HG02678 (cell line): ENCODE measurements at regions not wholly inside any gene's neighbourhood (a gene's known extent, or its start where the extent isn't known, plus 50 kb on each side); places are given as distances from the start of the nearest gene placed in this dataset.
"Not testable (repeated sequence)": the region's sequence is repeated elsewhere in the genome, so short reads cannot be mapped to it uniquely, and the experiment has no call there.

ENCODE experiments used
- ATAC-seq: cut with Tn5 transposase; IDR thresholded peaks from one replicate; pipeline ENCODE4 v1.9.1; 2021; ENCODE audit warnings: mild to moderate bottlenecking, moderate library complexity; ENCODE audit not compliant: unreplicated experiment

DNA sequence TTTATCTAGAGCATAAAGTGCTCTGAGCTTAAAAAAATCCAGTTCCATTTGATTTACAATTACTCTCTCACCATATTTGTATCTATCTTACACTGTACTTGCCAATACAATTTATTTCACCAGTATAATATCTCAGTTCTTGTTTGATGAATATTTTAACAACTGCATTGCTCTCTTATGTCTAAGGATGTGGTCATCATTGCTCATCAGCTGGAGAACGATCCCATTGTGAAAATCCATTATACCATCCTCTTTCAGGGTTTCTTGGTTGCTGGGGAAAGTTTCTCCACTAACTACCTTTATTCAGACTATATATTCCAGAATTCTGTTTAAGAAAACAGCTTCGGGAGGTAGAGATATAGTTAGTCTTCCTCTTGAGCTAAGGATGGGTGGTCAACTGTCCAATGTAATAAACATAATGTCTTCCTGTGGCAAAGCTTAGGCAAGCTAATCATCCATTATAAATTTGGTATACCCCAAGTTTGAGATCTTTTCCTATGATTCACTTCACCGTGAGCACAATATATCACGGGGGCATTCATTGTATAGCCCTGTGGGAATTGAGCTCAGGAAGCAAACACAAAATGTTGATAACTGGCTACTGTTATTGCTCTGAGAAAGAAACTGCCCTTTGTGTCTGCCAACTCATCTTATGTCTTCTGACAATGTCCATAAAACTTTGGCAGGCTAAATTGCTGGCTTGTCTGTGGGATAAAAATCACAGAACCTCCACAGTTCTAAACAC lies 2361.9 kb downstream of the ARAP2 start:
- no peak for ATAC-seq

GRCh38 chr4:33883111-33883510 lies 2361.2 kb downstream of the ARAP2 start:
- no peak for ATAC-seq

DNA sequence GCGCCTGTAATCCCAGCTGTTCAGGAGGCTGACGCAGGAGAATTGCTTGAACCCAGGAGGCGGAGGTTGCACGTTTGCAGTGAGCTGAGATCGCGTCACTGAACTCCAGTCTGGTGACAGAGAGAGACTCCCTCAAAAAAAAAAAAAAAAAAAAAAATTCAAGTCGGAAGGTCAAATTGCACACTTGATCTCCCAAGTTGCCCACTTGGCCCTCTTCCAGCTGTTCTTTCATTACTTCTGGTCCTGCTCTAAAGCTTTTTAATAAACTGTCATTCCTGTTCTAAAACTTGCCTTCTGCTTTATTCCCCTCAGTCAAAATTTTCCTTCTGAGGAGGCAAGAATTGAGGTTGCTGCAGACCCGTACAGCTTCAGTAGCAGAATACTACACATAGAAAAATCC lies 2358.0 kb downstream of the ARAP2 start:
- no peak for ATAC-seq

DNA sequence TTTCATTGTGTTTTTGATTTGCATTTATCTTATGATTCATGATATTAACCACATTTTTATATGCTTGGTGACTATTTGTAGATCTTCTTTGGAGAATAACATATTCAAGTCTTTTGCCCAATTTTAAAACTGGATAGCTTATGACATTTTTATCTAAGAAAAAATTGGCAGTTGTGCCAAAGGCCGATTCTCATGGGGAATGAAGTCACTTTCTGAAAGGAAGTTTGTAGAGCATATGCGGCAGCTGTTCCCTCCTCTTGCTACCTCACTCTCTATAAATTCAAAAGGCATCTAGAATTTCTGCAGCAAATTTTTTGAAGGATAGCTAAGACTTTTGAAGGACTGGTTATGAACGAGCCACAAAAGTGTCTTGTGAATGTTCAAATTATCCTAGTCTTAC lies 2353.5 kb downstream of the ARAP2 start:
- ATAC-seq = no peak

DNA sequence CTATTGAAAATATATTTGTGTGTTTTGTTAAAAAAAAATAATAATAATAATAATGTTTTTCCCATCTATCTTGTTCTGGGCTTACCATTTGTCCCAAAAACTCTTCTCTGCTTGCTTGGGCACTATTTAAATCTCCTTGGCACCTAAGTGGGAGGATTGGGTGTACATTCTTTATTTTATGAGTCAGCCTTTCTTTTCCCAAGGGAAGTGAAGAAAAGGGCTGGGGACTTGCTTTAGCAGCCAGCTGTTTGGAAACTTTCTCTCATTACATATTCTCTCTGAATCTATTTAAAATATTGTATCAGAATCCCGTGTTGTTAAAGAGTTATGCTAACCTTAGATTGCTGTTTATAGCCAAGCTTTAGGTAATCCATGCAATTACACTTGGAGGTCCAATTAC lies 2332.4 kb downstream of the ARAP2 start:
- ATAC-seq = no peak

DNA sequence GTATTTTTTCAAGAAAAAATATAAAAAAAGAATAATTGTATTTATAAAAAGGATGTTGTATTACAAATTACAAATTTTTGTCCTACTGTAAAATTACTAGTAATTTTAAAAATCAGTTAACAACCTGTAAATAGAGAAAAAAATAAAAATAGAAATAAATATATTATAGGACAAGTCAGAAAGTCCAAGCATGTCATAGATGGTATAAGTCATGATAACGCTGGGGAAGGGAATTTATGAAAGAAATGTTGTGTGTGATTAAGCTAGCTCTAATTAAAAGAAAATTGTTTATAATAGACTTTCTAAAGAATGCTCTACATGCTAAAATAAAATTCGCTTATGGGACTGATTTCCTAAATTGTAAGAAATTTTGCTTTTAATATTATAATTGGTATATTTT lies 2329.9 kb downstream of the ARAP2 start:
- ATAC-seq = no peak

GRCh38 chr4:33923469-33923868 lies 2320.8 kb downstream of the ARAP2 start:
- no peak for ATAC-seq

GRCh38 chr4:33924239-33924638 lies 2320.1 kb downstream of the ARAP2 start:
- no peak for ATAC-seq

GRCh38 chr4:33924811-33925210 lies 2319.5 kb downstream of the ARAP2 start:
- no peak for ATAC-seq

DNA sequence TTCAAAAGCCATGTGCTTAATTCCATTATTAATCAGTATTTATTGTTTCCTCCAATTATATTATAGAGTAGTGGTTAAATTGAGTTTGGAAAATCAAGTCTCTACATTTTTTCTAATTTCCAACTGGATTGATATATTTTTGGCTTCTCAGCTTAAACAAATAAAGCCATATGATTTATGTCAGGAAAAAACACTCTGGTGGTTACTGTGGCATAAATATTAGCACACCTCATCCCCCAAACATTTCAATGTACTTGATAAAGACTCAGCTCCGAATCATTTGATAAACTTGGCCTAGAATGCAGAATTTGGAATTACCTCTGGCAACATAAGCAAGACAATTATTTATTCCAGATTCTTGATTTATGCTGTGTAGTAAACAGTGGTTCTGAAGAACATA lies 2313.8 kb downstream of the ARAP2 start:
- ATAC-seq = no peak

- ATAC-seq = no peak
Observed at GRCh38 chr4:33931026-33931425, 2313.3 kb downstream of the ARAP2 start.

- no peak for ATAC-seq
Observed at GRCh38 chr4:33940281-33940680, 2304.0 kb downstream of the ARAP2 start.

GRCh38 chr4:33941854-33942253 lies 2302.5 kb downstream of the ARAP2 start:
- ATAC-seq = no peak

DNA sequence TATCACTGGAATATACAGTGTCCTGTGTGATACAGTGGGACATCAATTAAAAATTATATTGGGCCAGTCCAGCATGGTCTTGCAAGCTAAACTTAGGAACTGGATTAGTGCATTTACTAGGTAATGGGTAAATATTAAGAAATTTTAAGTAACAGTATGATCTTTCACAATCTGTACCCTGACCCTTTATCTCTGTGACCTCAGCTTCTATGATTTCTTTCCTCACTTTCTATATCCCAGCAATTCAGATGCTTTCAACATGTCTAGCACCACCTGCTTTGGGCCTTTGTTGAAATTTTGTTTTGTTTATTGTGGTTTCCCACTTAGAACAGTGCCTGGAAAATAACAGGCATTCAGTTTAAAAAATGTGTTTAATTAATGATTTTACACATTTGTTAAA lies 2295.4 kb downstream of the ARAP2 start:
- ATAC-seq = no peak

GRCh38 chr4:33953848-33954247 lies 2290.5 kb downstream of the ARAP2 start:
- ATAC-seq = not testable (repeated sequence)

GRCh38 chr4:33954759-33955158 lies 2289.6 kb downstream of the ARAP2 start:
- no peak for ATAC-seq

- ATAC-seq = no peak
Observed at GRCh38 chr4:33959519-33959918, 2284.8 kb downstream of the ARAP2 start.

GRCh38 chr4:33961761-33962160 lies 2282.6 kb downstream of the ARAP2 start:
- ATAC-seq = no peak

DNA sequence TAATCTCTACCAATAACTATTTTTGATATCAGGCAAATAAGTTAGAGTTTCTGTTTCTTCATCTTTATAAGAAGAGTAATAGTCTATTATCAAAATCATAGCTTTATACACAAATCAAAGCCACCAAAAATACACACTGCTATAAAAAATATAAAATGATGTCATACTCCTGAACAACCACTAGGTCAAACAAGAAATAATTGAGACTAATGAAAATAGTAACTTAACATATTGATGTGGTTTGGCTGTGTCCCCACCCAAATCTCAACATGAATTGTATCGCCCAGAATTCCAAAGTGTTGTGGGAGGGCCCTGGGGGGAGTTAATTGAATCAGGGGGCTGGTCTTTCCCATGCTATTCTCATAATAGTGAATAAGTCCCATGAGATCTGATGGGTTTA lies 2277.5 kb downstream of the ARAP2 start:
- ATAC-seq = no peak

GRCh38 chr4:33974270-33974669 lies 2270.0 kb downstream of the ARAP2 start:
- no peak for ATAC-seq

DNA sequence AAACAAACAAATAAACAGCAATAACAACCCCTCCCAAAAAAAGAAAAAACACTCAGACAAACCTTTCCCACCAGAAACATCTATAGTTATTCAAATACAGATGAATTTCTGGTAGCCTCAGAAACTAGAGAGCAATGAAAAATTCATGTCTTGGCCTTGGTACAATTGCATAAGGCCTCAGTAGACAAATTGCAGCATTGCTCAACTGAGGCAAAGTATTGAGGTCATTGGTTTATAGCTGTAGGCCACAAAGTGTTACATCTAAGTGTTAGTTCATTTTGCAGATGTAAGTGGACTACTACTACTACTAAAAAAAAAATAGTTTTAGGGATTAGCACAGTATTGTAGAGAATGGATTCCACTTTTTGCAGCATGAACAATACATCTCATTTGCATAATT lies 2268.3 kb downstream of the ARAP2 start:
- no peak for ATAC-seq

DNA sequence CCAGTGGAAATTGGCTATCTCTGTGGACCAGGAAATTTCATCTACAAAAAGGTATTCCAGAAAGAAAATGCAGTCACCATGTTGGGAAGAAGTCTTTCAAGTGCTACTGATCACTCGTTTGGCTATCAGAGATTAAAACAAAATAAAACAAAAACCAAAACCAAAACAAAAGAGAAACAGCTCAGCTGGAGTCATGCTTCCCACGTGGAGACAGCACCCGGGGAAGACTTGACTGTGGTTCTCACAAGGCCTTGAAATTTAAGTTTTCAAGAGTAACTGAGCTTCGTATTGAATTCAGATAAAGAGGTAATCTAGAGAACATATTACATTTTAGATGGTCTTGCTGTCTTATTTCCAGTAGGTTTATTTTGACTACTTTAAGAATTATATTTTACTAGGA lies 2264.5 kb downstream of the ARAP2 start:
- not testable (repeated sequence) for ATAC-seq

DNA sequence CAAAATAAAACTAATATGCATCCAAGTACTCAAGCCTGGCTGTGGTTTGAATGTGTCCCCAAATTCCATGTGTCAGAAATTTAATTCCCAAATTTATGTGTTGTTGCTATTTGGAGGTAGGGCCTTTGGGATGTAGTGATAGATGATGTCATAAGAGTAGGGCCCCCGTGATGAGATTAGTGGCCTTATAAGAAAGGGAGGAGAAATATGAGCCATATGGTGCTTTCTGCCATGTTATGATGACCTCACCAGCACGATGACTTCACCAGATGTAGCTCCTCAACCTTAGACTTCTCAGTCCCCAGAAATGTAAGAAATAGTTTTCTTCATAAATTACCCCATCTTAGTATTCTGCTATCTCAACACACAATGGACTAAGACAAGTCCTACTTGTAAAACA lies 2264.0 kb downstream of the ARAP2 start:
- no peak for ATAC-seq
